NB4 (cell line): ENCODE measurements at regions not wholly inside any gene's neighbourhood (a gene's known extent, or its start where the extent isn't known, plus 50 kb on each side); places are given as distances from the start of the nearest gene placed in this dataset.
"Not testable (repeated sequence)": the region's sequence is repeated elsewhere in the genome, so short reads cannot be mapped to it uniquely, and the experiment has no call there.

ENCODE experiments used
- DNase-seq: peaks from one replicate; pipeline ENCODE4 v3.0.0; 2010; ENCODE audit warnings: low read depth
- H3K4me3 ChIP-seq: one replicate; pipeline ENCODE4 v1.5.1; 2011; ENCODE audit warnings: mild to moderate bottlenecking, low read depth, low read length, moderate library complexity
- CTCF ChIP-seq: IDR thresholded peaks from one replicate; pipeline ENCODE4 v1.5.1; 2012; ENCODE audit warnings: low read depth, low read length
- MAX ChIP-seq: IDR thresholded peaks from 2 replicates; pipeline ENCODE4 v1.6.1; 2011; ENCODE audit warnings: low read depth, low read length
- MYC ChIP-seq: IDR thresholded peaks from 2 replicates; pipeline ENCODE4 v1.6.1; 2011; ENCODE audit warnings: low read depth, low read length
- POLR2A ChIP-seq: IDR thresholded peaks from 2 replicates; pipeline ENCODE4 v1.6.1; 2011; ENCODE audit warnings: mild to moderate bottlenecking; ENCODE audit not compliant: insufficient read length; ENCODE audit errors: extremely low read depth

GRCh38 chr17:71635187-71635586, 485.6 kb upstream of the SOX9 start:
- H3K4me3 ChIP-seq, result no peak overlapping the region
- DNase-seq, result no peak
- TF ChIP-seq MAX (no peak), MYC (no peak), CTCF (no peak), POLR2A (no peak)

GRCh38 chr17:71636644-71637043, 484.2 kb upstream of the SOX9 start:
- no peak for TF ChIP-seq CTCF
- TF ChIP-seq MYC, result no peak
- TF ChIP-seq POLR2A, result no peak
- no peak for TF ChIP-seq MAX
- DNase-seq, result no peak

GRCh38 chr17:71638668-71639067, 482.2 kb upstream of the SOX9 start:
- no peak for DNase-seq
- H3K4me3 ChIP-seq, result no peak overlapping the region
- TF ChIP-seq CTCF, result no peak
- TF ChIP-seq MYC, result no peak
- TF ChIP-seq MAX, result no peak
- TF ChIP-seq POLR2A, result no peak

More at GRCh38 chr17:71636644-71637043, 484.2 kb upstream of the SOX9 start:
- H3K4me3 ChIP-seq, result no peak overlapping the region

GRCh38 chr17:71639865-71640264, 481.0 kb upstream of the SOX9 start:
- no peak for TF ChIP-seq CTCF
- no peak for TF ChIP-seq POLR2A
- TF ChIP-seq MYC, result no peak
- TF ChIP-seq MAX, result no peak

GRCh38 chr17:71646890-71647289, 473.9 kb upstream of the SOX9 start:
- not testable (repeated sequence) for H3K4me3 ChIP-seq, DNase-seq

More at GRCh38 chr17:71639865-71640264, 481.0 kb upstream of the SOX9 start:
- DNase-seq, result no peak
- H3K4me3 ChIP-seq, result no peak overlapping the region

- not testable (repeated sequence) for DNase-seq, H3K4me3 ChIP-seq
These were observed 472.5 kb upstream of the SOX9 start for GRCh38 chr17:71648342-71648741.

- TF ChIP-seq MAX (no peak), CTCF (no peak), MYC (no peak), POLR2A (no peak)
- H3K4me3 ChIP-seq, result no peak overlapping the region
- no peak for DNase-seq
These were observed 470.9 kb upstream of the SOX9 start for GRCh38 chr17:71649941-71650350.
